ENCODE measurements at regions not wholly inside any gene's neighbourhood (a gene's known extent, or its start where the extent isn't known, plus 50 kb on each side); places are given as distances from the start of the nearest gene placed in this dataset.
A peak's percentile ranks its signal among the peaks of the same experiment; 100 is the strongest.

- Histone ChIP-seq H3K9me2 (ENCODE audit: insufficient read depth) (no peaks in the 10 kb centered on the region), H4K20me1 (ENCODE audit: insufficient read depth) (no peaks in the 10 kb centered on the region), H3K36me3 (ENCODE audit: low read depth) (no peaks in the 10 kb centered on the region), H3K27me3 (ENCODE audit: insufficient read depth, low read depth) (no peaks in the 10 kb centered on the region), H3K27ac (no peak overlapping the region), H3K4me2 (no peak overlapping the region), H3K9me3 (ENCODE audit: insufficient read depth, low read depth) (no peaks in the 10 kb centered on the region), H2AFZ (no peak overlapping the region; the same call in 1 of the 2 replicates), H3K4me1 (replicated peaks; ENCODE audit: insufficient read depth) (0 out of 2 replicates have a peak, but pooled peaks cover 8% of the 10 kb centered on the region), H3K79me2 (ENCODE audit: low read depth) (no peaks in the 10 kb centered on the region), H3F3A (ENCODE audit: insufficient read depth, low read depth) (no peaks in the 10 kb centered on the region), H3K4me3 (no peak overlapping the region)
- no TSS peak for BruUV-seq (replicated peaks)
- no peak for DNase-seq
- TF ChIP-seq EZH2 (IDR thresholded peaks at IDR 0.05; ENCODE audit: low read depth) (no peak), CTCF (conservative IDR thresholded peaks at IDR 0.05) (no peak)
- intact Hi-C loops (cut with micrococcal nuclease; ENCODE audit: unreplicated experiment): no loop called here
- ChIA-PET POLR2A (ENCODE audit: unreplicated experiment) (no interaction called here), CTCF (no interaction called here)
Observed at GRCh38 chr9:86458191-86458855, 104.1 kb upstream of the TUT7 start.

- Histone ChIP-seq H3K4me2 (no peak overlapping the region), H4K20me1 (ENCODE audit: insufficient read depth) (no peaks in the 10 kb centered on the region), H3K36me3 (ENCODE audit: low read depth) (no peaks in the 10 kb centered on the region), H3K4me3 (no peak overlapping the region), H3K27me3 (ENCODE audit: insufficient read depth, low read depth) (no peaks in the 10 kb centered on the region), H3K27ac (no peak overlapping the region), H3K9me3 (ENCODE audit: insufficient read depth, low read depth) (no peaks in the 10 kb centered on the region), H3K79me2 (ENCODE audit: low read depth) (no peaks in the 10 kb centered on the region), H3K9me2 (ENCODE audit: insufficient read depth) (no peaks in the 10 kb centered on the region), H2AFZ (no peak overlapping the region), H3K4me1 (replicated peaks; ENCODE audit: insufficient read depth) (0 out of 2 replicates have a peak, but pooled peaks cover 8% of the 10 kb centered on the region), H3F3A (ENCODE audit: insufficient read depth, low read depth) (no peaks in the 10 kb centered on the region)
- no peak for DNase-seq
- TF ChIP-seq CTCF (conservative IDR thresholded peaks at IDR 0.05): no peak
- TF ChIP-seq EZH2 (IDR thresholded peaks at IDR 0.05; ENCODE audit: low read depth): no peak
- BruUV-seq (replicated peaks): no TSS peak
- ChIA-PET POLR2A (ENCODE audit: unreplicated experiment) (no interaction called here), CTCF (no interaction called here)
- intact Hi-C loops (cut with micrococcal nuclease; ENCODE audit: unreplicated experiment): no loop called here
Observed at GRCh38 chr9:86456416-86456815, 102.2 kb upstream of the TUT7 start.

GRCh38 chr9:86454701-86455615 is 100.7 kb upstream of the TUT7 start:
- BruUV-seq (replicated peaks): no TSS peak
- intact Hi-C loops (cut with micrococcal nuclease; ENCODE audit: unreplicated experiment): no loop called here
- CTCF ChIA-PET: no interaction called here

More at GRCh38 chr9:86454701-86455615, 100.7 kb upstream of the TUT7 start:
- Histone ChIP-seq H3K4me1 (replicated peaks; ENCODE audit: insufficient read depth) (0 out of 2 replicates have a peak, but pooled peaks cover 8% of the 10 kb centered on the region), H3F3A (ENCODE audit: insufficient read depth, low read depth) (no peaks in the 10 kb centered on the region), H3K36me3 (ENCODE audit: low read depth) (no peaks in the 10 kb centered on the region), H3K79me2 (ENCODE audit: low read depth) (no peaks in the 10 kb centered on the region), H3K4me3 (no peak overlapping the region; the same call in 1 of the 2 replicates), H3K9me3 (ENCODE audit: insufficient read depth, low read depth) (no peaks in the 10 kb centered on the region), H3K4me2 (peak overlapping the region; percentile 34), H3K27ac (no peak overlapping the region), H3K27me3 (ENCODE audit: insufficient read depth, low read depth) (no peaks in the 10 kb centered on the region), H3K9me2 (ENCODE audit: insufficient read depth) (no peaks in the 10 kb centered on the region), H2AFZ (0 out of 2 replicates have a peak overlapping the region, but pooled peaks have one; percentile 1), H4K20me1 (ENCODE audit: insufficient read depth) (no peaks in the 10 kb centered on the region)
- TF ChIP-seq CTCF (conservative IDR thresholded peaks at IDR 0.05): no peak
- no peak for TF ChIP-seq EZH2 (IDR thresholded peaks at IDR 0.05; ENCODE audit: low read depth)
- POLR2A ChIA-PET (ENCODE audit: unreplicated experiment): no interaction called here
- DNase-seq: no peak

Measured in PC-9 (cell line).